Activated T-cell treated with anti-CD3 and anti-CD28 coated beads for 4 hours (primary cell): ENCODE measurements at regions not wholly inside any gene's neighbourhood (a gene's known extent, or its start where the extent isn't known, plus 50 kb on each side); places are given as distances from the start of the nearest gene placed in this dataset.

ENCODE experiments used
- DNase-seq: peaks from one replicate; pipeline ENCODE4 v3.0.0-alpha.2; 2020

GRCh38 chr16:85534536-85535351 lies 78.4 kb upstream of the GSE1 start:
- DNase-seq: no peak

DNA sequence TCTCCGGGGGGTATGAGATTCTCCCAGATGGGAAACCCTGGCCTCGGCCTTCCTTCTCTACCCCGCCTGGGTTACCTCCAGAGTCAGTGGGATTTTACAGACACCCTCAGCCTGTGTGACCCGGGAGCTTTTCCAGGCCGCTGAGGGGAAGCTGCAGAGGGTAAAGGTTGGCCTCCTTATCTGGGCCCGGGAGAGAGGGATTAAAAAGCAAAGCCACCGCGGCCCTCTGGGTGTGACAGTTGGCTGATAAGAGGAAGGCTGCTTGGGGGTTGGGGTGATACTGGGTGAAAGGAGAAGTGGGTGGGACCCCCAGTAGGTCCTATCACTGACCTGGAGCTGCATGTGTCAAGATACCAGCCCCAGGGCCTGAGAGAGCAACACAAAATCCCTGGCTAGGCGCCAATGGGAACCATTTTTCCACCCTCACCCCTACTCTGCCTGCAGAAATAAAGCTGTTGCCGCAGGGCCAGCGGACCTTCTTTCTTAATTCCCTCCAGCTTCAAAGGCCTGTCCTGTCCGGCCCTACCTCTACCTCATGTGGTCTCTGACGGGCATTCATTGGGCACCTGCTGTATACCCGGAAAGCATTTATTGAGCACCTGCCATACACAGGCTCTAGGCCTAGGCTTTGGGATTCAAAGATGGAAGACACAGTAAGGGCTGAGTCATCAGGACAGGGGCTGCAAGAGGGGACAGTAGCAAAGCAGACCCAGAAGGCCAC lies 77.6 kb upstream of the GSE1 start:
- DNase-seq: no peak

DNA sequence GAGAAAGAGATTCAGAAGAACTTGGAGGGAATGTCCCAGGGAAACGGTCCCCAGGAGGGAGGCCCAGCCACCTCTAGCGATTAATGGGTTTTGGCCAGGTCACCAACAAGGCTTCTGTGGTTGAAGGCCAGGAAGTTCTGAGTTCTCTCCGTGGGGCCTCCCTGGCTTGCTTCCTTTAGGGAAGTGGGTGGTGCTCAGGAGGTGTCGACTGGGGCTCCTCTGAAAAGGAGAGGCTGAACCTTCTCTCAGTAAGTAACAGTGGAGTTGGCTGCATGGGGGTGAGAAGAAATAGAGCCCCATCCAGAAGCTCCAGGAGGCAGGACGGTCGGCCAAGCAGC lies 77.1 kb upstream of the GSE1 start:
- no peak for DNase-seq

DNA sequence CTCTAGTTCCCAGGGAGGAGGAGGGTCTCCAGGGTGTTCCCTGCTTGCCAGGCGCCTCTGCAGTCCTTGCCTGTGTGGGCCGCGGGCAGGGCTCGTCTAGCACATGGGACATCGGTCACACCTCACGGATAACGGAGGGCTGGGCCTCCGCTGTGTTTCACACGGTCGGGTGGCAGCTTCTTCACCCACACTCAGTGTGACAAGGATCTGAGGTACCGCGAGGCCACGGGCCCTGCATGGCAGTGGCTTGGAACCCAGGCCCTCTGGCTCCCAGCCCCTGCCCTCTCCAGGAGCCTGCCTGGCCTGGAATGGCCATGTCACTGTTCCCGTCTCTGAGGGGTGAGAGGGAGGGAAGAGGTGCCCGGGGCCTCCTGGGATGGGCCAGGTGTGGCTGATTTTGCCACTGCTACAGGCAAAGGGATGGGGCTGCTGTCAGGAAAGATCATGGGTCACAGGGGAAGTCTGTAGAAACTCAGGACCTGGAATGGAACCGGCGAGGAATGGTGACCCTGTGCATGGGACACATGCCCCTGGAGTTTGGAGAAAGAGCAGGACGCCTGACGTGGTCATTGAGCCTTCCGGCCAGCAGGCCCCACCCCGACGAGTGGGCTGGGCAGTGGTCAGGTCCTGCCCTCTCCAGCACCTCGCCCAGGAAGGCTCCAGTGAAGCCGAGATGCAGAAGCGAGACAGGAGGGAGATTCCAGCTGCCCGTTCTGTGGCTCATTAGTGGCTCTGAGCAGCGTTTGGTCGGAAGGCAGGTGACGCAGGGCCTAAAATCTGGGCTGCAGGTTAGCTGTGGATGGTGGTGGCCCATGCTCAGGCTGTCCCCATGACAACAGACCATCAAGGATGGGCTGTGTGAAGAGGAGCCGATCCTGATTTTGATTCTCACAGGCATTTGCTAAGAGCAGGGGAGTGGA lies 76.5 kb upstream of the GSE1 start:
- no peak for DNase-seq

DNA sequence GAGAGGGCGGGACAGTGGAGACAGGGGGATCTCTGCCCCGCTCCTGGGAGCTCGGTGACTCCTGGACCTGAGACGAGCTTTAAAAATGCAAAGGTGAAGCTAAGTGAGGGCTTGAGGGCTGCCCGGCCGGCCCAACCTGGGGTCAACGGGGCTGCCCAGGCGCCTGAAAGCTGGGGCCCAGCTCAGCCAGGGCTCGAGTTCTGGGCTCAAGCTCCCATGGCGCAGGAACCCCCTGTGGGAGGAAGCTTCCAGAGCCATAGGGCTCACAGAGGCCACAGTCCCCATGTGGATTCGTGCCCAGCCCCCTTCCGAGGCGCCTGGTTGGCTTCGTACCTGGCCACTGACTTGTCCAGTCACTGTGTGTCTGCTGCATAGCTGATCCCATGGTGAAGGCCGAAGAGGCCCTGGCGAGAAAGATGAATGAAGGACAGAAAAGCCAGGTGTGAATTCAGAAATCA lies 75.8 kb upstream of the GSE1 start:
- no peak for DNase-seq

DNA sequence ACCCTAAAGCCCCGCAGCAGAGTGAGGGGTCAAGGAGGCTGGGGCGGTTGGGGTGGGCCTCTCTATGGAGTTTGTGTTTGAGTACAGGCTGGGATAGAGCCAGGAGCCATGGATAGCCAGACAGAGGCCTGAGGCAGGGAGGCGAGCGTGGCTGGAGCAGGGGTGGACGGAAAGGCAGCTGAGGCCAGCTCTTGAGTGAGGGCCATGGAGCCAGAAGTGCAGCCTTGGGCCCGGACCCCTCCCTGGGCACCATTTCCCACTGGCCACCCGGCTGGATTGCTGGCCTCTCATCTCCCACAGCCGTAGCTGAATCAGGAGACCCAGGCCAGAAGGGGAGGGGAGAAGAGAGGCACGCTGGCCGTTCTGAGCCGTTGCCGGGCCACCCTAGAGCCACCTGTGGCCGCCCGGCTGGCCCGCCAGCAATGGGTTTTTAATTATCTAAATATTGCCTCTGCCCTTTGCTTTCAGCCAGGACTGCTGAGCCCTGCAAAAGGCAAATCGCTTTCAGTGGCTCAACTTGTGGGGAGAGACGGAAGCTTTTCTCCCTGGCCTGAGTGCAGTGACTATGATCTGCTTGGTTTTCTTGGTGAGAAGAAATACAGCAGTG lies 75.2 kb upstream of the GSE1 start:
- DNase-seq: no peak

DNA sequence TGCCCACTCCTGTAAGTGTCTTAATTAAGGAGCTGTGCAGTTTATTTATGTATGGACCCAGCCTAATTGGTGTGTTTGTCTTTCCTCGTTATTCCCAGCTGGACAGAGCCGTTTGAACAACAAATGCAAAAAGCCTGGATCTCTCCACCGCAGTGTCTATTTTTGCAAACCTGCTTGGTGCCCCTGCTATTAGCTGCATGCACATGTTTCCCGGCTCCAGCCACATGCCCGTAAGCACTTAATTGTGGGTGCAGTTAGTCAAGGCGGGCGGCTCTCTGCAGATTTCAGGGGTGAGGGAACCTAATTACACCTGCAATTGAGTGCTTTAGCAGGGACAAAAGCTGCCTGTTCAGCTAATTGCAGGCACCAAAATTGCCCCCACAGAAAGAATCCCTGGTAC lies 74.0 kb upstream of the GSE1 start:
- DNase-seq: no peak

- DNase-seq: no peak
These were observed 73.4 kb upstream of the GSE1 start for GRCh38 chr16:85539629-85540291.

DNA sequence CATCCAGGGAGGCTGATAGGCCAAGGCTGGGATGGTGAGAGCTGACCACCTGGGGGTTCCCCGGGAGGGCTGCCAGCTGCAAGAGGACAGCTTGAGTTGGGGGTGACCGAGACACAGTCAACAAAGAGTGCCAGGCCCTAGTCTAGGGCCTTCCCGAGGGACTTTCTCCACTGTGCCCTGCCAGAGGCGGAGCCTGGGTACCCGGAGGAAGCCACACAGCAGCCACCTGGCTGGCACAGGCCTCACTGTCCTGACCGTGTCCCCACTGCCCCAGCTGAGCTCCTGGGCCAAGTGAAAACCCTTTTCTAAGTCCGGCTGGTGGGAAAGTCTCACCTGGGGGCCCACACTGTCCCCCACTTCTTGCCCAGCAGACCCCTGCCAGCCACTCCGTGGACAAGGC lies 71.9 kb upstream of the GSE1 start:
- no peak for DNase-seq

GRCh38 chr16:85541619-85541979 lies 71.5 kb upstream of the GSE1 start:
- DNase-seq: no peak

DNA sequence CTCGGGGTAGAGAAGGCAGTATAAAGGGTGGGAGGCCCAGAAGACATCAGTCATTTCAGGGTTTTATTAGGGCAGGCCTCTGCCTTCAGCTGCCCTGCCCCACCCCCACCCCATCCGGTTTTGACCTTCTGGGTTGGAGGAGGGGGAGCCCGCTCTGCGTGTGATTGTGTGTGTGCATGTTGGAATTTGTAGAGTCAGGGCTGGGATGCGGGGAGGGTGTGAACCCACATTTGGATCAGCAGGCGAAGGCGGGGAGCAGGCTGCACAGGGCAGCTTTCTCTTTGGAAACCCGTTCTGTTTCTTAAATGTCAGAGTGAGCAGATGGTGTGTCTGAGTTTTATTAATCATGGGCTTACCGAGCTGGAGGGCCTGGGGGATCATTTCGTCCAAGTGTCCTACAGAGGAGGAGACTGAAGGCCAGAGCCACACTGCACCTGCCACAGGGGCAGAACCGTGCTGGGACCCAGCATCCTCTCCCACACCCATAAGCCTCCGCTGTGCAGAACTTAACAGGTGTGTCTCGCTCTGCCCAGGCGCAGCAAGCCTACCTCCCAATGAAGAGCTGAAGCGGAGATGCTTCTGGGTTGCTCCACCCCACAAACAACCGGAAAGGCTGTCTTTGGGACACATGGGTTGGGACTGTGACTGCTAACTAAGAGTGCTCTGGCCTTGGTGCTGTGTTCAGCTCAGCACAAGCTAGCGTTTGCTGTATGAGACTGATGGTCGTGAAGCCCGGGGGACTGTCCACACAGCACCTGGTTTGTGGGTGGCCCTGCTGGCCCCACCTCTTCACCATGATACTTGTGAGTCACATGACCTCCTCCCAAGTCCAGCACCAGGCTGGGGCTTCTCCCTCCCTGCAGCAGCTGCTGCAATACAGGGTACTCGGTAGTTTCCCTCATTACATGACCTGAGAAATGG lies 70.9 kb upstream of the GSE1 start:
- DNase-seq: no peak

GRCh38 chr16:85543536-85543935 lies 69.6 kb upstream of the GSE1 start:
- DNase-seq: no peak

DNA sequence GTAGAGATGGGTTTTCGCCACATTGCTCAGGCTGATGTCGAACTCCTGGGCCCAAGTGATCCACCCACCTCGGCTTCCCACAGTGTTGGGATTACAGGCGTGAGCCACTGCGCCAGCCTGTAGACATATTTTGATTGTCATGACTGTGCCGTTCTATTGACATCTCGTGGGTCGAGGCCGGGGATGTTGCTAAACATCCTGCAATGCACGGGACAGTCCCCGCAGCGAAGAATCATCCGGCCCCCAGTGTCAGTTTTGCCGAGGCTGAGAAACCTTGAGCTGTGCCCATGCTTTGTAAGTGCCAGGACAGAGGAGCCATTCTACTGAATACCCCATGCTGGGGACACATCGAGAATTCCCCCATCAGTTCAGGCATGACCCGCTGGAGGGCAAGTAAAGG lies 69.1 kb upstream of the GSE1 start:
- DNase-seq: no peak

- DNase-seq: no peak
These were observed 68.5 kb upstream of the GSE1 start for GRCh38 chr16:85544668-85545067.

DNA sequence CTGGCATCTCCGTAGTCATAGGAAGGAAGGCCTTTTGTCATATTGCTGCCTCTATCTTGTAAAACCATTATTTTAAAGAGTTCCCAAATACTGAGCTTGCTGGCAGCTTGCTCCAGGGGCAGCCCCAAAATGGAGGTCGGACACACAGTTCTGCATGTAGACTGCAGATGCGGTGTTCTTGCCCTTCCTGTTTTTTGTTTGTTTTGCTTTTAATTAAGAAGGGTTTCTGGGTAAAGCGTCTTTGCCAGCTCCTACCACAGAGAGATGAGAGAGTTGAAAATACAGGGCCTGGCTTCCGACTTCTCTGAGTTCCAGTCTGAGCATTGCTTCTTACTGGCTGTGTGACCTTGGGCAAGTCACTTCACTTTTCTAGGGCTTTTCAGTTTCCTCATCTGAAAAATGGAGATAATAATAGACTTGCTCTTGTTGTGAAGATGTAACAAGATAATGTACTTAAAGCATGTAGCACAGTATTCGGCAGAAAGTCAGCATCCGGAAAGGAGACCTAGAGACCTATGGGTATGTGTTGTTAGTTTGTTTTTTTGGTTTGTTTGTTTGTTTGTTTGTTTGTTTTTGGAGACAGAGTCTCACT lies 67.8 kb upstream of the GSE1 start:
- DNase-seq: no peak

DNA sequence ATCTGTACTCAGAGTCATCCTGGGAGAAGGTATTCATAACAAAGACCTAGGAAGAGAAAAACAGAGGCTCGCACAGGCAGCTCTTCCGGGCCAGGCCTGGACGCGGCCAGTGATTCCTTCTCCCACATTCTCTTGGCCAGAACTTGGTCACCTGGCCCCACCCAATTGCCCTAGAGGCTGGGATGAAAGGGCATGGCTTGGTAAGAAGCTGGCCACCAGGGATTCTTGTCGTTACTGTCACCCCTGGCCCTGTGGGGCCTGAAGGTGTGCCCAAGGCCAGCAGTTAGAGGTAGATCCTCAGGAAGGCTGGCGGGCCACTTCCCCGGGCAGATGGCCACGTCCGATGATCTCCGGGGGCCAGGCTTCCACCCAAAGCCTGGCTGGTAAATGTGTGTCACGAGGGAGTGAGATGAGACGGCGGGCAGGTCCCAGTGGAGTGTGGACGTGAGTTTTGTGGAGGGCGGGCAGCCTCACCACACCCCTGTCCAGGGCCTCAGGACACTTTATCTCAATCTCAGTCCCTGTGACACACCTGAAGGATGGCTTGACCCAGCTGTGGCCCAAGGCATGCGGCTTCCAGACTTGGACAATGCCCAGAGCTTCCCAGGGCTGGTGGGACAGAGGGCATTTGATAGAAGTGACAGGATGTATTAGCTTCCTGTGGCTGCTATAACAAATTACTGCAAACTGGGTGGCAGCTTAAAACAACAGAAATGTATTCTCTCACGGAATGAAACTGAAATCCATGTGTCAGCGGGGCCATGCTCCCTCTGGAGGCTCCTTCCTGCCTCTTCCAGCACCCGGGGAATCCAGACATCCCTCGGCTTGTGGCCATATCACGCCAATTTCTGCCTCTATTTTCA lies 66.3 kb upstream of the GSE1 start:
- DNase-seq: no peak

DNA sequence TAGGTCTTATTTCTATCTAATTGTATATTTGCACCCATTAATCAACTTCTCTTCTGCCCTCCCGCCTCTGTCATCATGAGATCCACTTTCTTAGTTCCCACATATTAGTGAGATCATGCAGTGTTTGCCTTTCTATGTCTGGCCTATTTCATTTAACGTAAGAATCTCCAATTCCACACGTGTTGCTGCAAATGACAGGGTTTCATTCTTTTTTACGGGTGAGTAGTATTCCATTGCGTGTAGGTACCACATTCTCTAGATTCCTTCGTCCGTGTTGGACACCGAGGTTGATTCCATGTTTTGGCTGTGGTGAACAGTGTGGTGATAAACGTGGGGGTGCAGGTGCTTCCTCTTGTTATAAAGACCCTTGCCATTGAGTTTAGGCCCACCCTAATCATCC lies 64.7 kb upstream of the GSE1 start:
- DNase-seq: no peak

DNA sequence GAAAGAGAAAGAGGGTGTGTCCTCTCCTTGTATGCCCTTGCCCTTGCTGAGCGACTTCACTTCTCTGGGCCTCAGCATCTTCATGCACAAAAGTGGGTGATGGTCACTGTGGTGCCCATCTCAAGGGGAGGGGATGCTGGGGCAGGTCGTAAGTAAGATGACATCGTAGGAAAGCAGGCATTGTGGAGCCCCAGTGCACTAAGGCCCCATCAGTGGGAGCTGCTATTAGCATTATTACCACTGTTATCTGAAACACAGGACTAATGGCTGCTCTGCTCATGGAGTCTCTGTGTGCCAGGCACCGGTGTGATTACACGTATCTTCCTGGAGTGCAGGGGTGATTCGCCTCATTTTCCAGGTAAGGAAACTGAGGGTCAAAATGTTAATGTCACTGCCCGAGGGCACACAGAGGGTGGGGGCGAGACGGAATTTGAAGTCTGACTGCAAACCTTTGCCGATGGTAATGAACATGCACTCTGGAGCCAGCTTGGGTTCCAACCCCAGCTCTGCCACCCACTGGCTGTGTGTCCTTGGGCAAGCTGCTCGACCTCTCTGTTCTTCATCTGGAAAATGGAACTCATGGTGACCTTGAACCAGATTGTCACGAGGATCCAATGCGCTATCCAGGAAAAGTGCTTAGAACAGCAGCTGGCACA lies 63.2 kb upstream of the GSE1 start:
- DNase-seq: no peak

GRCh38 chr16:85550422-85550864 lies 62.7 kb upstream of the GSE1 start:
- DNase-seq: no peak
